ENCODE measurements at regions not wholly inside any gene's neighbourhood (a gene's known extent, or its start where the extent isn't known, plus 50 kb on each side); places are given as distances from the start of the nearest gene placed in this dataset.

- TF ChIP-seq CTCF (conservative IDR thresholded peaks at IDR 0.05; ENCODE audit: low read length), result no peak
- no peak for TF ChIP-seq EZH2phosphoT487 (IDR thresholded peaks at IDR 0.05; ENCODE audit: borderline replicate concordance)
Measured at GRCh38 chr5:82386576-82386975, 108.4 kb upstream of the RPS23 start.

Measured in Loucy (cell line).